Common myeloid progenitor, CD34-positive (primary cell): ENCODE measurements at regions not wholly inside any gene's neighbourhood (a gene's known extent, or its start where the extent isn't known, plus 50 kb on each side); places are given as distances from the start of the nearest gene placed in this dataset.

Source experiments
- CTCF ChIA-PET: fragments of 350-600 bp; sonication (Branson Sonifier 250); formaldehyde crosslinking; loops from one replicate; lab custom pipeline; 2021; ENCODE audit warnings: antibody characterized with exemption; lab: Charles Lee
- POLR2A ChIA-PET: fragments of 350-600 bp; sonication (Branson Sonifier 250); formaldehyde crosslinking; loops from one replicate; lab custom pipeline; 2021; ENCODE audit warnings: antibody characterized with exemption; lab: Charles Lee
- DNase-seq, 3 donors: peaks; one replicate each; pipeline versions ENCODE4 v3.0.0 to v3.0.0-alpha.2; 2013
- H3K27ac ChIP-seq, 2 experiments: 1 replicate in 1 of 2; 2 replicates in 1 of 2; pipeline ENCODE4 v1.7.0; 2013; ENCODE audit warnings: inconsistent platforms in 2 of 2, low read length in 2 of 2, mild to moderate bottlenecking in 2 of 2, low read depth in 1 of 2, moderate library complexity in 1 of 2; ENCODE audit not compliant: severe bottlenecking in 2 of 2, insufficient read depth in 1 of 2, poor library complexity in 1 of 2
- H3K27me3 ChIP-seq, 5 experiments: replicated peaks in 2 of 5; 1 replicate in 3 of 5; 2 replicates in 2 of 5; pipeline versions ENCODE4 v1.6.1 to v1.7.0; 2013; ENCODE audit warnings: low read length in 4 of 5, mild to moderate bottlenecking in 2 of 5, moderate library complexity in 2 of 5, inconsistent platforms in 1 of 5; ENCODE audit not compliant: insufficient read depth in 5 of 5, control insufficient read depth in 4 of 5
- H3K36me3 ChIP-seq, 4 experiments: 1 replicate in 2 of 4; 2 replicates in 2 of 4; pipeline versions ENCODE4 v1.6.1 to v1.7.0; 2013; ENCODE audit warnings: low read length in 3 of 4, control low read depth in 1 of 4, mild to moderate bottlenecking in 1 of 4; ENCODE audit not compliant: control insufficient read depth in 4 of 4, insufficient read depth in 4 of 4
- H3K4me1 ChIP-seq, 4 experiments: 1 replicate in 3 of 4; 2 replicates in 1 of 4; pipeline versions ENCODE4 v1.6.1 to v1.7.1; 2013; ENCODE audit warnings: low read length in 3 of 4, mild to moderate bottlenecking in 3 of 4, control low read depth in 1 of 4, inconsistent platforms in 1 of 4, moderate library complexity in 1 of 4; ENCODE audit not compliant: control insufficient read depth in 4 of 4, insufficient read depth in 4 of 4; ENCODE audit errors: control extremely low read depth in 1 of 4
- H3K4me3 ChIP-seq, 7 experiments: 1 replicate in 4 of 7; 2 replicates in 3 of 7; pipeline versions ENCODE4 v1.5.1 to v1.7.0; 2013; ENCODE audit warnings: mild to moderate bottlenecking in 7 of 7, low read length in 6 of 7, moderate library complexity in 6 of 7, inconsistent platforms in 2 of 7, low read depth in 2 of 7, control low read depth in 1 of 7; ENCODE audit not compliant: insufficient read depth in 4 of 7, control insufficient read depth in 1 of 7; ENCODE audit errors: extremely low read depth in 1 of 7
- H3K9me3 ChIP-seq, 5 experiments: 1 replicate in 4 of 5; 2 replicates in 1 of 5; pipeline versions ENCODE4 v1.6.1 to v1.7.1; 2013; ENCODE audit warnings: low read length in 4 of 5, mild to moderate bottlenecking in 2 of 5, inconsistent platforms in 1 of 5, low read depth in 1 of 5, moderate library complexity in 1 of 5; ENCODE audit not compliant: control insufficient read depth in 4 of 5, insufficient read depth in 2 of 5; ENCODE audit errors: control extremely low read depth in 1 of 5
- WGBS: methylation state at CpG from one replicate; pipeline ENCODE4 v1.1.5; 2013; ENCODE audit not compliant: insufficient coverage; 5-methylcytosine and 5-hydroxymethylcytosine counted together

GRCh38 chr2:80748592-80748991, 444.0 kb upstream of the LRRTM1 start:
- ChIA-PET CTCF (no interaction called here), POLR2A (no interaction called here)
- Histone ChIP-seq H3K36me3 (no peaks in the 10 kb centered on the region), H3K9me3 (no peaks in the 10 kb centered on the region), H3K4me3 (no peak overlapping the region), H3K4me1 (no peaks in the 10 kb centered on the region), H3K27me3 (no peaks in the 10 kb centered on the region), H3K27ac (no peak overlapping the region)
- DNase-seq = no peak

- no peaks in the 10 kb centered on the region for H3K4me1 ChIP-seq
- DNase-seq = no peak
- H3K36me3 ChIP-seq = no peaks in the 10 kb centered on the region
- peaks cover 0 to 6% (median 1%) of the 10 kb centered on the region in 5 experiments for H3K9me3 ChIP-seq
- no peak overlapping the region for H3K27ac ChIP-seq
- H3K4me3 ChIP-seq = no peak overlapping the region
- POLR2A ChIA-PET = no interaction called here
- CTCF ChIA-PET = no interaction called here
- H3K27me3 ChIP-seq = no peaks in the 10 kb centered on the region
- no CpG with 5 or more reads among the region's 3 CpGs for WGBS
Measured at GRCh38 chr2:80737047-80737446, 432.5 kb upstream of the LRRTM1 start.

- POLR2A ChIA-PET = no interaction called here
- 83% methylated on average over 1 of the region's 1 CpG for WGBS
Measured at GRCh38 chr2:80725001-80725400, 420.4 kb upstream of the LRRTM1 start.

GRCh38 chr2:80722803-80723202, 418.3 kb upstream of the LRRTM1 start:
- 100% methylated on average over 1 of the region's 2 CpGs for WGBS
- CTCF ChIA-PET = no interaction called here
- H3K36me3 ChIP-seq = no peaks in the 10 kb centered on the region
- peaks cover 0 to 2% (median 0%) of the 10 kb centered on the region in 5 experiments for H3K9me3 ChIP-seq
- no peaks in the 10 kb centered on the region for H3K27me3 ChIP-seq
- POLR2A ChIA-PET = no interaction called here
- no peak overlapping the region for H3K4me3 ChIP-seq
- no peak overlapping the region for H3K27ac ChIP-seq
- H3K4me1 ChIP-seq = no peaks in the 10 kb centered on the region
- no peak for DNase-seq

More at GRCh38 chr2:80725001-80725400, 420.4 kb upstream of the LRRTM1 start:
- Histone ChIP-seq H3K4me3 (no peak overlapping the region), H3K9me3 (peaks cover 0 to 4% (median 0%) of the 10 kb centered on the region in 5 experiments), H3K27ac (no peak overlapping the region), H3K4me1 (no peaks in the 10 kb centered on the region), H3K27me3 (no peaks in the 10 kb centered on the region), H3K36me3 (no peaks in the 10 kb centered on the region)
- DNase-seq = no peak
- CTCF ChIA-PET = no interaction called here

- no peaks in the 10 kb centered on the region for H3K36me3 ChIP-seq
- H3K27me3 ChIP-seq = no peaks in the 10 kb centered on the region
- ChIA-PET CTCF (no interaction called here), POLR2A (no interaction called here)
- no peaks in the 10 kb centered on the region for H3K9me3 ChIP-seq
- no CpG with 5 or more reads among the region's 3 CpGs for WGBS
- H3K4me3 ChIP-seq = no peak overlapping the region
- no peak for DNase-seq
- H3K27ac ChIP-seq = no peak overlapping the region
- H3K4me1 ChIP-seq = no peaks in the 10 kb centered on the region
Measured at GRCh38 chr2:80719607-80720006, 415.1 kb upstream of the LRRTM1 start.

- ChIA-PET CTCF (no interaction called here), POLR2A (no interaction called here)
- H3K27ac ChIP-seq = no peak overlapping the region
- H3K36me3 ChIP-seq = no peaks in the 10 kb centered on the region
- H3K27me3 ChIP-seq = no peaks in the 10 kb centered on the region
- no peaks in the 10 kb centered on the region for H3K9me3 ChIP-seq
- 83% methylated on average over 1 of the region's 1 CpG for WGBS
- DNase-seq = no peak
- no peak overlapping the region for H3K4me3 ChIP-seq
- H3K4me1 ChIP-seq = no peaks in the 10 kb centered on the region
Measured at GRCh38 chr2:80715433-80715832, 410.9 kb upstream of the LRRTM1 start.

GRCh38 chr2:80711915-80712314, 407.4 kb upstream of the LRRTM1 start:
- Histone ChIP-seq H3K36me3 (no peaks in the 10 kb centered on the region), H3K27ac (no peak overlapping the region), H3K27me3 (no peaks in the 10 kb centered on the region), H3K4me3 (no peak overlapping the region), H3K9me3 (no peaks in the 10 kb centered on the region), H3K4me1 (no peaks in the 10 kb centered on the region)
- ChIA-PET POLR2A (no interaction called here), CTCF (no interaction called here)
- DNase-seq = no peak
